Transverse colon (tissue), 3 donors: ENCODE measurements at regions not wholly inside any gene's neighbourhood (a gene's known extent, or its start where the extent isn't known, plus 50 kb on each side); places are given as distances from the start of the nearest gene placed in this dataset.

Experiments used
- EP300 ChIP-seq: sonication (generic); formaldehyde crosslinking; IDR thresholded peaks from one replicate; pipeline ENCODE4 v1.6.1; 2017; ENCODE audit warnings: antibody characterized with exemption, low read depth
- POLR2A ChIP-seq: fragments of 450-650 bp; IDR thresholded peaks from one replicate; pipeline ENCODE4 v1.6.1; 2016; ENCODE audit warnings: antibody characterized with exemption, mild to moderate bottlenecking, moderate library complexity
- TF ChIP-seq, protein P1 (sequence below), 5 experiments: fragments of 200-600 bp in 3 of 5; fragments of 450-650 bp in 2 of 5; sonication (generic) in 3 of 5; IDR thresholded peaks; 1 replicate in 2 of 5; 2 replicates in 3 of 5; pipeline ENCODE4 v1.5.1; 2016 to 2017; ENCODE audit warnings: antibody characterized with exemption in 5 of 5, inconsistent platforms in 3 of 5, mild to moderate bottlenecking in 2 of 5, moderate library complexity in 1 of 5

- no peak for TF ChIP-seq POLR2A
- no peak for TF ChIP-seq EP300
- TF ChIP-seq, protein P1, sequence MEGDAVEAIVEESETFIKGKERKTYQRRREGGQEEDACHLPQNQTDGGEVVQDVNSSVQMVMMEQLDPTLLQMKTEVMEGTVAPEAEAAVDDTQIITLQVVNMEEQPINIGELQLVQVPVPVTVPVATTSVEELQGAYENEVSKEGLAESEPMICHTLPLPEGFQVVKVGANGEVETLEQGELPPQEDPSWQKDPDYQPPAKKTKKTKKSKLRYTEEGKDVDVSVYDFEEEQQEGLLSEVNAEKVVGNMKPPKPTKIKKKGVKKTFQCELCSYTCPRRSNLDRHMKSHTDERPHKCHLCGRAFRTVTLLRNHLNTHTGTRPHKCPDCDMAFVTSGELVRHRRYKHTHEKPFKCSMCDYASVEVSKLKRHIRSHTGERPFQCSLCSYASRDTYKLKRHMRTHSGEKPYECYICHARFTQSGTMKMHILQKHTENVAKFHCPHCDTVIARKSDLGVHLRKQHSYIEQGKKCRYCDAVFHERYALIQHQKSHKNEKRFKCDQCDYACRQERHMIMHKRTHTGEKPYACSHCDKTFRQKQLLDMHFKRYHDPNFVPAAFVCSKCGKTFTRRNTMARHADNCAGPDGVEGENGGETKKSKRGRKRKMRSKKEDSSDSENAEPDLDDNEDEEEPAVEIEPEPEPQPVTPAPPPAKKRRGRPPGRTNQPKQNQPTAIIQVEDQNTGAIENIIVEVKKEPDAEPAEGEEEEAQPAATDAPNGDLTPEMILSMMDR (IDR thresholded peaks at IDR 0.05): no peak
Measured at GRCh38 chr3:124203292-124203691, 211.4 kb upstream of the ROPN1 start.
